ENCODE measurements at regions not wholly inside any gene's neighbourhood (a gene's known extent, or its start where the extent isn't known, plus 50 kb on each side); places are given as distances from the start of the nearest gene placed in this dataset.

GRCh38 chr10:130873636-130874035, 437.9 kb downstream of the TCERG1L start:
- Mint-ChIP-seq H3K9me3 (no peaks in the 10 kb centered on the region), H3K36me3 (no peaks in the 10 kb centered on the region), H3K4me3 (no peak overlapping the region), H3K4me1 (ENCODE audit: low read depth) (no peaks in the 10 kb centered on the region), H3K27ac (no peak overlapping the region), H3K27me3 (no peaks in the 10 kb centered on the region)
- no peak for DNase-seq
- intact Hi-C loops (cut with micrococcal nuclease), result no loop called here
- ChIA-PET POLR2A (no interaction called here), CTCF (no interaction called here)

- POLR2A ChIA-PET, result no interaction called here
- CTCF ChIA-PET, result no interaction called here
- no peaks in the 10 kb centered on the region for H3K9me3 Mint-ChIP-seq
- no peaks in the 10 kb centered on the region for H3K36me3 Mint-ChIP-seq
- no peak overlapping the region for H3K27ac Mint-ChIP-seq
- H3K4me3 Mint-ChIP-seq, result no peak overlapping the region
- intact Hi-C loops (cut with micrococcal nuclease), result no loop called here
- H3K27me3 Mint-ChIP-seq, result no peaks in the 10 kb centered on the region
- H3K4me1 Mint-ChIP-seq (ENCODE audit: low read depth), result no peaks in the 10 kb centered on the region
- no peak for DNase-seq
Observed at GRCh38 chr10:130875116-130875515, 436.4 kb downstream of the TCERG1L start.

- intact Hi-C loops (cut with micrococcal nuclease), result no loop called here
- CTCF ChIA-PET, result no interaction called here
Observed at GRCh38 chr10:130875897-130876472, 435.5 kb downstream of the TCERG1L start.

GRCh38 chr10:130877126-130877525, 434.4 kb downstream of the TCERG1L start:
- DNase-seq, result no peak
- no peak overlapping the region for H3K27ac Mint-ChIP-seq
- H3K4me3 Mint-ChIP-seq, result no peak overlapping the region
- no peaks in the 10 kb centered on the region for H3K4me1 Mint-ChIP-seq (ENCODE audit: low read depth)
- no peaks in the 10 kb centered on the region for H3K36me3 Mint-ChIP-seq
- POLR2A ChIA-PET, result no interaction called here
- intact Hi-C loops (cut with micrococcal nuclease), result no loop called here
- CTCF ChIA-PET, result no interaction called here
- H3K9me3 Mint-ChIP-seq, result no peaks in the 10 kb centered on the region
- no peaks in the 10 kb centered on the region for H3K27me3 Mint-ChIP-seq

More at GRCh38 chr10:130875897-130876472, 435.5 kb downstream of the TCERG1L start:
- DNase-seq, result no peak
- H3K9me3 Mint-ChIP-seq, result no peaks in the 10 kb centered on the region
- POLR2A ChIA-PET, result no interaction called here
- no peaks in the 10 kb centered on the region for H3K36me3 Mint-ChIP-seq
- H3K27ac Mint-ChIP-seq, result no peak overlapping the region
- no peaks in the 10 kb centered on the region for H3K4me1 Mint-ChIP-seq (ENCODE audit: low read depth)
- no peak overlapping the region for H3K4me3 Mint-ChIP-seq
- H3K27me3 Mint-ChIP-seq, result no peaks in the 10 kb centered on the region

- ChIA-PET POLR2A (no interaction called here), CTCF (no interaction called here)
- Mint-ChIP-seq H3K4me3 (no peak overlapping the region), H3K27ac (no peak overlapping the region), H3K9me3 (no peaks in the 10 kb centered on the region), H3K36me3 (no peaks in the 10 kb centered on the region), H3K27me3 (no peaks in the 10 kb centered on the region), H3K4me1 (ENCODE audit: low read depth) (no peaks in the 10 kb centered on the region)
- intact Hi-C loops (cut with micrococcal nuclease), result no loop called here
- no peak for DNase-seq
Observed at GRCh38 chr10:130878131-130878530, 433.4 kb downstream of the TCERG1L start.

- H3K27ac Mint-ChIP-seq, result no peak overlapping the region
- POLR2A ChIA-PET, result no interaction called here
- peaks cover 3% of the 10 kb centered on the region for H3K27me3 Mint-ChIP-seq
- H3K4me1 Mint-ChIP-seq (ENCODE audit: low read depth), result no peaks in the 10 kb centered on the region
- H3K9me3 Mint-ChIP-seq, result no peaks in the 10 kb centered on the region
- no peak for DNase-seq
- intact Hi-C loops (cut with micrococcal nuclease), result no loop called here
- no peak overlapping the region for H3K4me3 Mint-ChIP-seq
- CTCF ChIA-PET, result no interaction called here
- no peaks in the 10 kb centered on the region for H3K36me3 Mint-ChIP-seq
Observed at GRCh38 chr10:130882906-130883305, 428.6 kb downstream of the TCERG1L start.

- no peak overlapping the region for H3K4me3 Mint-ChIP-seq
- ChIA-PET CTCF (no interaction called here), POLR2A (no interaction called here)
- no peaks in the 10 kb centered on the region for H3K36me3 Mint-ChIP-seq
- H3K27ac Mint-ChIP-seq, result no peak overlapping the region
- H3K27me3 Mint-ChIP-seq, result peaks cover 3% of the 10 kb centered on the region
- H3K4me1 Mint-ChIP-seq (ENCODE audit: low read depth), result no peaks in the 10 kb centered on the region
- H3K9me3 Mint-ChIP-seq, result no peaks in the 10 kb centered on the region
- intact Hi-C loops (cut with micrococcal nuclease), result no loop called here
- no peak for DNase-seq
Observed at GRCh38 chr10:130884456-130884855, 427.1 kb downstream of the TCERG1L start.

- ChIA-PET POLR2A (no interaction called here), CTCF (no interaction called here)
- no peak for DNase-seq
- H3K36me3 Mint-ChIP-seq, result no peaks in the 10 kb centered on the region
- H3K27me3 Mint-ChIP-seq, result peaks cover 3% of the 10 kb centered on the region
- no peaks in the 10 kb centered on the region for H3K9me3 Mint-ChIP-seq
- intact Hi-C loops (cut with micrococcal nuclease), result no loop called here
- no peak overlapping the region for H3K27ac Mint-ChIP-seq
- H3K4me3 Mint-ChIP-seq, result no peak overlapping the region
- H3K4me1 Mint-ChIP-seq (ENCODE audit: low read depth), result no peaks in the 10 kb centered on the region
Observed at GRCh38 chr10:130885021-130885655, 426.4 kb downstream of the TCERG1L start.

GRCh38 chr10:130887170-130887569, 424.4 kb downstream of the TCERG1L start:
- intact Hi-C loops (cut with micrococcal nuclease), result no loop called here

GRCh38 chr10:130888493-130888892, 423.0 kb downstream of the TCERG1L start:
- Mint-ChIP-seq H3K27me3 (peaks cover 3% of the 10 kb centered on the region), H3K4me3 (no peak overlapping the region), H3K9me3 (no peaks in the 10 kb centered on the region), H3K36me3 (no peaks in the 10 kb centered on the region), H3K4me1 (ENCODE audit: low read depth) (no peaks in the 10 kb centered on the region), H3K27ac (no peak overlapping the region)
- CTCF ChIA-PET, result no interaction called here
- DNase-seq, result no peak
- POLR2A ChIA-PET, result no interaction called here
- intact Hi-C loops (cut with micrococcal nuclease), result no loop called here

More at GRCh38 chr10:130887170-130887569, 424.4 kb downstream of the TCERG1L start:
- Mint-ChIP-seq H3K27ac (no peak overlapping the region), H3K4me1 (ENCODE audit: low read depth) (no peaks in the 10 kb centered on the region), H3K36me3 (no peaks in the 10 kb centered on the region), H3K4me3 (no peak overlapping the region), H3K27me3 (peaks cover 3% of the 10 kb centered on the region), H3K9me3 (no peaks in the 10 kb centered on the region)
- DNase-seq, result no peak
- CTCF ChIA-PET, result no interaction called here
- POLR2A ChIA-PET, result no interaction called here

- no peak overlapping the region for H3K4me3 Mint-ChIP-seq
- H3K36me3 Mint-ChIP-seq, result no peaks in the 10 kb centered on the region
- DNase-seq, result no peak
- POLR2A ChIA-PET, result no interaction called here
- H3K9me3 Mint-ChIP-seq, result no peaks in the 10 kb centered on the region
- no peaks in the 10 kb centered on the region for H3K4me1 Mint-ChIP-seq (ENCODE audit: low read depth)
- intact Hi-C loops (cut with micrococcal nuclease), result no loop called here
- H3K27ac Mint-ChIP-seq, result no peak overlapping the region
- CTCF ChIA-PET, result no interaction called here
- H3K27me3 Mint-ChIP-seq, result peaks cover 3% of the 10 kb centered on the region
Observed at GRCh38 chr10:130889240-130889639, 422.3 kb downstream of the TCERG1L start.

- ChIA-PET POLR2A (no interaction called here), CTCF (no interaction called here)
- no peak overlapping the region for H3K27ac Mint-ChIP-seq
- no peak for DNase-seq
- no peaks in the 10 kb centered on the region for H3K36me3 Mint-ChIP-seq
- no peak overlapping the region for H3K4me3 Mint-ChIP-seq
- intact Hi-C loops (cut with micrococcal nuclease), result no loop called here
- H3K9me3 Mint-ChIP-seq, result no peaks in the 10 kb centered on the region
- peaks cover 3% of the 10 kb centered on the region for H3K27me3 Mint-ChIP-seq
- H3K4me1 Mint-ChIP-seq (ENCODE audit: low read depth), result no peaks in the 10 kb centered on the region
Observed at GRCh38 chr10:130889780-130890179, 421.7 kb downstream of the TCERG1L start.

- H3K36me3 Mint-ChIP-seq, result no peaks in the 10 kb centered on the region
- H3K9me3 Mint-ChIP-seq, result no peaks in the 10 kb centered on the region
- CTCF ChIA-PET, result no interaction called here
- H3K27ac Mint-ChIP-seq, result no peak overlapping the region
- no peak overlapping the region for H3K4me3 Mint-ChIP-seq
- POLR2A ChIA-PET, result no interaction called here
- intact Hi-C loops (cut with micrococcal nuclease), result no loop called here
- H3K27me3 Mint-ChIP-seq, result peaks cover 2% of the 10 kb centered on the region
- no peak for DNase-seq
- no peaks in the 10 kb centered on the region for H3K4me1 Mint-ChIP-seq (ENCODE audit: low read depth)
Observed at GRCh38 chr10:130891066-130891465, 420.5 kb downstream of the TCERG1L start.
